GM19468 (cell line): ENCODE measurements at regions not wholly inside any gene's neighbourhood (a gene's known extent, or its start where the extent isn't known, plus 50 kb on each side); places are given as distances from the start of the nearest gene placed in this dataset.

Experiments
- ATAC-seq: cut with Tn5 transposase; IDR thresholded peaks from one replicate; pipeline ENCODE4 v1.9.1; 2021; ENCODE audit warnings: mild to moderate bottlenecking, moderate library complexity, moderate number of reproducible peaks; ENCODE audit not compliant: unreplicated experiment; ENCODE audit errors: extremely low read depth

DNA sequence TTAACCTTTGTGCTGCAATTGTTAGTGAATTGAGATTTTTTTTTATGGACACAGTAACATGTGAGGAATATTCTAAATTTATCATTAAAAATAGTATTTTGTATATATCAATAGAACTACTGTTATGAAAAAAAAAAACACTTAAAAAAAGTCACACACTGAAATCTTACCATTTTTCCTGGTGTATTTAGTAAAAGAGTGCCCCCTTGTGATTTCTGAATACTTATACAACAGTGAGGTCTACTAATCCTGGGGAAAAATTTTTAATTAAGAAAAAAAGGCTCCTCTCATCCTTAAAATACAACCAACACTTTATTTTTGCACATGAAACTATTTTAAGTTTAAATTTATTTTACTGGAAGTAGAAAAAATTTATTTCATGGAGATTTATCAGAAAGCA lies 56.4 kb upstream of the SPOCK3 start:
- no peak for ATAC-seq

- no peak for ATAC-seq
These were observed 74.6 kb upstream of the SPOCK3 start for GRCh38 chr4:167308876-167309275.

GRCh38 chr4:167321299-167321698 lies 87.0 kb upstream of the SPOCK3 start:
- no peak for ATAC-seq

DNA sequence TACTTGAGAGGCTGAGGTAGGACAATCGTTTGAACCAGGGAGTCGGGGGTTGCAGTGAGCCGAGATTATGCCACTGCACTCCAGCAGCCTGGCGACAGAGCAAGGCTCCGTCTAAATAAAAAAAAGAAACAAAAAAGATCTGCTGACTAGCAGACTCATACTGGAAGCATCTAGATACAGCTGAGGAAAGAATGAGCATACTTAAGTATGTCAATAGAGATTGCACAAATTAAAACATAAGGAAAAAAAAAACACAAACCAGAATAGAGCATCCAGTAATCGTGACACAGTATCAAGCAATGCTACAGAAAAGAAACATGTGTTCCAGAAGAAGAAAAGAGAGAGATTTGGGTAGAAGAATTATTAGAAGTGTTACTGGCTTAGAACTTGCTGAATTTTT lies 105.5 kb upstream of the SPOCK3 start:
- ATAC-seq = no peak

DNA sequence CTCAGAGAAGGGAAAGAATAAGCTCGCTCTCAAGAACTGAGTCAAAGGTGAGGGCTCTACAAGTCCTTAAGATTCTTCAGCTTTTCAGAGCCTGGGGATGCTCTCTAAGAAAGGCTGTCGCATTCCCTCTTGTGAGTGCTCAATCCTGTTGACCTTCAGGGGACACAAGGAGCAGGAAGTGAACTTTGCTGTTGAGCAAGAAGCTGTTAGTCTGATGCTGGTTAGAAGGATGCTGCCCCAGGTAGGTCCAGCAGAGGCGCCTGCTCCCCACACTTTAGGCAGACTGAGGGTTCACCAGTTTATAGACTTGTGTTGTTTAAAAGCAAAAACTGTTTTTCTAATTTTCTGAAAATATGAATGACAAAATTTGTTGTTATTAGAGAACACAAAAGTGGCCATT lies 125.4 kb upstream of the SPOCK3 start:
- ATAC-seq = no peak

DNA sequence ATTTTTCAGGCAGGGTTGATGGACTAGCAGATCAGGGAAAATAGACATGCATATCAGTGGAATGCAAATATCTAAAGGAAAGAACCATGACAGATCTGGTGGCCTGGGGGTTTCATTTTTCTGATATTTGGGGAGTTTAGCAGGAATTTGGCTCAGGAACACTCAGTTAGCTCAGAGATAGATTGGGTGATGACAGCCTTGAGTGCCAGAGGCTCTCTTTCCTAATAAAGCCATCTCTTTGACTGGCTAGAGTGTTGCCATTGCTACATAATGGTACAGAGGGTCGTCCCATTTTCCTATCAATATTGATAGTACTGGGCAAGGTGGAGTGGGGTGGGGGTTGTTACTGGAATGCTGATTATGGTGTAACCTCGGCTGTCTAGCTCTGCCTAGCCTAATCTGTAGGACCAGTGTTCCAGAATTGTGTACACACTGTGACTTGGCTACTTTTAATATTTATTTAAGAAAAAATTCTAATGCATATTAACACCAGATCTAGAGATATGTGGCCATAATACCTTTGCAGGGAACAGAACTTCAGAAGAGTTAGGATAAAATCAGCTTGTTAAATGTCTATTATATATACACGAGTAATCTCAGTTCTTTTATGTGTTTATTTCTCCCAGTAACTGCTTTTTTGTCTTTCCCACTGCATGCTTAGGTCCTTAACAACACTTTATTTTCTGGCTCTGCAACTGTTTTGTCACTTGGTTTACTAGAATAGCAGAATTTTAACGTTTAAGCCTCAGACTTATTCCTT lies 145.0 kb upstream of the SPOCK3 start:
- ATAC-seq = no peak

GRCh38 chr4:167380964-167381363 lies 146.7 kb upstream of the SPOCK3 start:
- ATAC-seq = no peak

- ATAC-seq = no peak
These were observed 149.0 kb upstream of the SPOCK3 start for GRCh38 chr4:167383291-167383690.

- ATAC-seq = no peak
These were observed 163.3 kb upstream of the SPOCK3 start for GRCh38 chr4:167397586-167397985.

GRCh38 chr4:167399201-167399600 lies 164.9 kb upstream of the SPOCK3 start:
- ATAC-seq = no peak

DNA sequence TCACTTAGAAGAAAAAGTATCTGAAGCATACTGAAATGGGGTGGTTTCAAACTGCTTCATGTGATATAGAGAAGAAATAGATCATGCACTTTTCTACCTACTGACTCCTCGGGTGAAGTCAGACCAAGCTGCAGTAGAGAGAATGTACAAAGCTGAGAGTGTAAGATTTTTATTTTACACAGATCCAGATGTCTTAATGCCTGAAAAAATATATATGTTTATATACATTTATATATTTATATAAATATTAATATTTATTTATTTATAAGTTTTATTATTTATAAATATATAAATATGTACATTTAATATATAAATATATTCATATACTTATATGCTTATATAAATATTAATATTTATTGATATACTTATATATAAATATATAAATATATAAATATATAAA lies 171.9 kb upstream of the SPOCK3 start:
- ATAC-seq = no peak

DNA sequence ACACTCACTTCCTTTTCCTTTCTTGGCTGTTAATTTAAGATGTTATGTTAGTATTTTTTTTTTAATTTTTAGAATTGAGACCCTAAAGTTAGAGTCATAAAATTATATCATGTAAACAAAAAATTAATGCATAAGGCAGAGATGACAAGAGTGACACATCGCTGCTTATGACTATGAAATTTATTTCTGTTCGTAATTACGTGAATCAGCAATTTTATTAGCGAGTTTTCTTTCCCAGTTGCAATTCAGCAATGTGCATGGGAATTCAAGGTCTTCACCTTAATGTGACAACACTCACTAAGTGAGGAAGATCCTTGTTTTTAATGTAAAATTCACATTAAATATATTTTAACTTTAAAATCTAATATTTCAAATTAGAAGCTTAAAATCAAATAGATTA lies 181.2 kb upstream of the SPOCK3 start:
- ATAC-seq = no peak

- ATAC-seq = no peak
These were observed 185.3 kb upstream of the SPOCK3 start for GRCh38 chr4:167419468-167420140.

DNA sequence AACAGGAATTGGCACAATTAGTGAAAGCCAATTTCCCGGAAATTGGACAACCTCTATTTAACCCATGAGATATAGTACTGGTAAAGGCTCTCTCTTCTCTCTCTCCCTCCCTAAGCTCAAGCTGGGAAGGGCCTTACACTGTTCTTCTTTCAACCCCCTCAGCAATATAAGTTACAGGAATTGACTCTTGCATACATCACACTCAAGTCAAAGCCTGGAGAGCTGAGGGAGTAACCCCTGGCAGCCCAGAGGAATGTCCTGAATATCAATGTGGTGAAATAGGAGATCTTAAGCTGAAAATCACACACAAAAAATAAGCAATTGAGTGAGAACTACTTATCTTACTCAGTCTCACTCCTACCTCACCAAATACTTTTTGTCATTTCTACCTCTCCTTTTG lies 186.9 kb upstream of the SPOCK3 start:
- no peak for ATAC-seq

- ATAC-seq = no peak
These were observed 190.3 kb upstream of the SPOCK3 start for GRCh38 chr4:167424341-167425256.

- ATAC-seq = no peak
These were observed 193.9 kb upstream of the SPOCK3 start for GRCh38 chr4:167428156-167428555.

DNA sequence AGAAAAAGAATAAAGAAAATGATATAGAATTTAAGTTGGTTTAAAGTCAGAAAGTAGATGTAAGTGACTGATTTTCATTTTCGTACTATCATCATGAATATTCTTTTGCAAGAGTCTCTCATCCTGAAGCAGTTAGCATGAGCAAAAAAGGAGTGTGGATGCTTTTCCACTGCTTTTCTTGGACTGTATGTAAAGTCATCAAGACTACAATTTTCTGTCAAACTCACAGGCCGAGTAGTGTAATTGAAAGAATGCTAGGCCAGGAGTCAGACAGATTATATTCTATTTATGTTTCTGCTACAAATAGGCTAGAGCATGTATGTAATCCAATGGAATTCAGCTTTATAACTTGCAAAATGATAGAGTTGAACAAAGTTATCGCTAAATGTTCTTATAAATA lies 197.1 kb upstream of the SPOCK3 start:
- ATAC-seq = no peak

- ATAC-seq = no peak
These were observed 201.5 kb upstream of the SPOCK3 start for GRCh38 chr4:167435786-167436185.

DNA sequence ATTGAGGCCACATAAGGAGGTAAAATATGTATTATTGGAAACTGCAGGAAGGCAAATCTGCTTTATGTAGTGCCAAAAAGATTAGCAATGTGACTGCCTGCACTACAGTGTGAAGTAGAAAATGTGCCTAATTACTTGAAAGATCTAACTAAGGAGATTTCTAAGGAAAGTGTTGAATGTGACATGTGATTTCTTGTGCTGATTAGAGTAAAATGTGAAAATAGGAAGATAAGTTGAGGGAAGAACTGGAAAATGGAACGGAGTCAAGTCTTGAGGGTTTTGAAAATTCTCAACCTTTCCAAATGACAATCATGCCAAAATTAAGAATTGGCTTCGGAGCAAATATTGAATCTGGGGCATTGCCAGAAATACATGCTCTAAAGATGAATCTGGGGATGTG lies 209.5 kb upstream of the SPOCK3 start:
- ATAC-seq = no peak

DNA sequence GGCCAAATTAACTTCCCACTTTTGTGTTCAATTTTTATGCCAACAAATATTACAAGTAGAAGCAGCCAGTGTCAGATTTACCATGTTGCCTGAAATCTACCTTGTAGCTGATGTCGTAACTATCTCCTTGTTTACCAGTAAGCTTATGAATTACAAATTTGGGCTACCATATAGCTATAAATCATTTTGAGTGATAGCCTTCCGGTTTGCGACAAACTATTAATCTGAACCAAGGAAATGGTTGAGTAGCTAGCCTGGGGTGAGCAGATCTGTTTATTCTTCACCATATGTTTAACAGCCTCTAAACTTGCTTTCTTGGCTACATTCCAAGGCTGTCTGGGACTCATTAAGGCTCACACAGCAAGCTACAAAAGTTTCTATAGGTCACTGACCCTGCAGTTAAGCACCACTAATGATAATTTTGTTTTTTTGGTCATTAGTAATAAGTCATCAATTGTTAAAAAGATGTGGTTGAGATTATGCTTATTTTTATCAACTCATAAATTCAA lies 218.7 kb upstream of the SPOCK3 start:
- ATAC-seq = no peak

DNA sequence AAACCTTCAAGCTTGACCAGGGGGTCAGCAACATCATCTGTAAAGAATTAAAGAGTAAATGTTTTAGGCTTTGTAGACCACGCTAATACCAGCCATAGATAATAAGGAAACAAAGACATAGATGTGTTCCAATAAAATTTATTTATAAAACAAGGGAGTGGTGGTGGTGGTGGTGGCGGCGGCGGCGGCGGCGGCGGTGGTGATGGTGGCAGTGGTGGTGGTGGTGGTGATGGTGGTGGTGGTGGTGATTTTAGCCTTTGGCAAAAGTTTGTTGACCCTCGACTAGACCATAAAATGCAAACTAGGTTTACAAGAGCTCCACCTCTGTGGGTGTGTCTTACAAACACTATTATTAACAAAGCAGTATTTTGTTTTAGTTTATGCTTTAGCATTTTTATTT lies 222.3 kb upstream of the SPOCK3 start:
- no peak for ATAC-seq
